HCT116 (cell line): ENCODE measurements at regions not wholly inside any gene's neighbourhood (a gene's known extent, or its start where the extent isn't known, plus 50 kb on each side); places are given as distances from the start of the nearest gene placed in this dataset.

Experiments used
- ATAC-seq: fragments of 200-7000 bp; cut with Tn5 transposase; 2 replicates; pipeline ENCODE4 v1.9.1; 2020; ENCODE audit warnings: mild to moderate bottlenecking, moderate library complexity
- BruUV-seq: library from RNA; stranded (reverse); fragments of 400-500 nt; replicated peaks from 2 replicates; lab custom pipeline; 2021; lab: Mats Ljungman, UMichigan
- CTCF ChIA-PET: fragments of 300-600 bp; sonication (Branson Sonifier 250); formaldehyde crosslinking; loops from one replicate; lab custom pipeline; 2021; ENCODE audit warnings: antibody characterized with exemption; lab: Charles Lee
- POLR2A ChIA-PET: fragments of 300-600, 350-600 bp; sonication (Branson Sonifier 250); formaldehyde crosslinking; loops from one replicate; lab custom pipeline; 2021; ENCODE audit warnings: antibody characterized with exemption; lab: Charles Lee
- RAD21 ChIA-PET, 2 experiments: fragments of 300-600 bp; sonication (Branson Sonifier 250); formaldehyde crosslinking; loops; one replicate each; lab custom pipeline; 2023; ENCODE audit warnings: low total read pairs in 2 of 2; ENCODE audit not compliant: uncharacterized antibody in 2 of 2, unreplicated experiment in 2 of 2, low non-redundant PET in 1 of 2; lab: Charles Lee
- DNase-seq: peaks from one replicate; pipeline ENCODE4 v3.0.0-alpha.2; 2010; ENCODE audit warnings: low read depth, low spot score
- H2AFZ ChIP-seq: fragments of 200-600 bp; shearing (Covaris generic), sonication (generic); 2 replicates; pipeline ENCODE4 v1.6.1; 2017; ENCODE audit warnings: low read depth, mixed run types, mixed read lengths, antibody characterized with exemption, low read length; ENCODE audit not compliant: poor library complexity, severe bottlenecking
- H3K27ac ChIP-seq: 2 replicates; pipeline ENCODE4 v1.5.1; 2012; ENCODE audit warnings: low read depth, low read length
- H3K27me3 ChIP-seq: fragments of 200-600 bp; sonication (generic); 2 replicates; pipeline ENCODE4 v1.6.1; 2016; ENCODE audit warnings: mixed run types, low read length, mixed read lengths; ENCODE audit not compliant: insufficient read depth
- H3K36me3 ChIP-seq, 2 experiments: fragments of 200-500 bp in 1 of 2; fragments of 200-600 bp in 1 of 2; sonication (Bioruptor generic) in 1 of 2; sonication (generic) in 1 of 2; 2 replicates each; pipeline versions ENCODE4 v1.5.1 to v1.6.1; 2014 to 2016; ENCODE audit warnings: low read length in 2 of 2, inconsistent platforms in 1 of 2, mixed read lengths in 1 of 2, mixed run types in 1 of 2; ENCODE audit not compliant: insufficient read depth in 2 of 2, control insufficient read depth in 1 of 2
- H3K4me1 ChIP-seq, 2 experiments: fragments of 200-600 bp in 1 of 2; sonication (generic) in 1 of 2; 2 replicates each; pipeline versions ENCODE4 v1.5.1 to v1.6.1; 2012 to 2017; ENCODE audit warnings: low read length in 2 of 2, inconsistent platforms in 1 of 2, mild to moderate bottlenecking in 1 of 2, mixed read lengths in 1 of 2, mixed run types in 1 of 2, moderate library complexity in 1 of 2; ENCODE audit not compliant: insufficient read depth in 2 of 2, control insufficient read depth in 1 of 2
- H3K4me2 ChIP-seq: fragments of 200-600 bp; sonication (generic); 2 replicates; pipeline ENCODE4 v1.6.1; 2017; ENCODE audit warnings: mixed run types, low read length, mixed read lengths
- H3K4me3 ChIP-seq, 2 experiments: fragments of 200-600 bp in 1 of 2; sonication (generic) in 1 of 2; replicated peaks in 1 of 2; 2 replicates each; pipeline ENCODE4 v1.5.1; 2011 to 2016; ENCODE audit warnings: low read length in 2 of 2, control low read depth in 1 of 2, low read depth in 1 of 2, mild to moderate bottlenecking in 1 of 2, mixed read lengths in 1 of 2, mixed run types in 1 of 2
- H3K79me2 ChIP-seq: fragments of 200-600 bp; sonication (generic); 2 replicates; pipeline ENCODE4 v1.6.1; 2017; ENCODE audit warnings: mild to moderate bottlenecking, mixed run types, low read length, moderate library complexity, mixed read lengths; ENCODE audit not compliant: insufficient read depth
- H3K9ac ChIP-seq: fragments of 200-600 bp; sonication (generic); 2 replicates; pipeline ENCODE4 v1.6.1; 2016; ENCODE audit warnings: low read length, mixed read lengths
- H3K9me2 ChIP-seq: fragments of 200-600 bp; sonication (generic), shearing (Covaris generic); 2 replicates; pipeline ENCODE4 v1.6.1; 2017; ENCODE audit warnings: mixed run types, mild to moderate bottlenecking, moderate library complexity; ENCODE audit not compliant: insufficient read depth
- H3K9me3 ChIP-seq, 2 experiments: fragments of 200-500 bp in 1 of 2; fragments of 200-600 bp in 1 of 2; sonication (Bioruptor generic) in 1 of 2; sonication (generic) in 1 of 2; 2 replicates each; pipeline ENCODE4 v1.6.1; 2014 to 2017; ENCODE audit warnings: low read length in 2 of 2, mixed read lengths in 2 of 2, inconsistent platforms in 1 of 2, low read depth in 1 of 2, mild to moderate bottlenecking in 1 of 2, mixed run types in 1 of 2, moderate library complexity in 1 of 2; ENCODE audit not compliant: control insufficient read depth in 1 of 2, insufficient read depth in 1 of 2
- H4K20me1 ChIP-seq: fragments of 200-600 bp; sonication (generic), shearing (Covaris generic); 2 replicates; pipeline ENCODE4 v1.6.1; 2017; ENCODE audit warnings: mixed run types, mild to moderate bottlenecking, moderate library complexity; ENCODE audit not compliant: insufficient read depth
- CBX3 ChIP-seq: IDR thresholded peaks from 2 replicates; pipeline ENCODE4 v1.6.1; 2012; ENCODE audit warnings: low read depth
- ELF1 ChIP-seq: IDR thresholded peaks from 2 replicates; pipeline ENCODE4 v1.6.1; 2012; ENCODE audit warnings: low read depth, borderline replicate concordance
- EZH2 ChIP-seq: fragments of 200-600 bp; sonication (generic); IDR thresholded peaks from 2 replicates; pipeline ENCODE4 v1.6.1; 2017; ENCODE audit warnings: antibody characterized with exemption, mixed run types
- EZH2phosphoT487 ChIP-seq: fragments of 200-600 bp; IDR thresholded peaks from 2 replicates; pipeline ENCODE4 v1.6.1; 2018; ENCODE audit warnings: antibody characterized with exemption, borderline replicate concordance
- JUND ChIP-seq: IDR thresholded peaks from 2 replicates; pipeline ENCODE4 v1.6.1; 2012
- POLR2A ChIP-seq: IDR thresholded peaks from 2 replicates; pipeline ENCODE4 v1.7.0; 2011; ENCODE audit warnings: borderline replicate concordance; ENCODE audit not compliant: insufficient read depth, insufficient read length; ENCODE audit errors: extremely low read depth
- POLR2AphosphoS5 ChIP-seq: IDR thresholded peaks from 2 replicates; pipeline ENCODE4 v1.6.1; 2011; ENCODE audit warnings: mild to moderate bottlenecking, low read depth, low read length, moderate library complexity
- RAD21 ChIP-seq: IDR thresholded peaks from 2 replicates; pipeline ENCODE4 v1.6.1; 2012; ENCODE audit warnings: low read depth, mild to moderate bottlenecking
- SIN3A ChIP-seq: IDR thresholded peaks from 2 replicates; pipeline ENCODE4 v1.6.1; 2012; ENCODE audit warnings: low read depth
- SRF ChIP-seq: IDR thresholded peaks from 2 replicates; pipeline ENCODE4 v1.6.1; 2012; ENCODE audit warnings: low read depth
- TCF7L2 ChIP-seq: IDR thresholded peaks from 2 replicates; pipeline ENCODE4 v1.7.0; 2011; ENCODE audit warnings: borderline replicate concordance, inconsistent platforms; ENCODE audit not compliant: insufficient read depth, insufficient read length; ENCODE audit errors: extremely low read depth
- intact Hi-C: fragments of 100-400 bp; cut with micrococcal nuclease; formaldehyde crosslinking; loops from 2 replicates; pipeline ENCODE4 v1.10.0; 2022
- TF ChIP-seq, protein P1 (sequence below): IDR thresholded peaks from 2 replicates; pipeline ENCODE4 v1.6.1; 2012
- TF ChIP-seq, protein P2 (sequence below): IDR thresholded peaks from 2 replicates; pipeline ENCODE4 v1.6.1; 2011; ENCODE audit warnings: mild to moderate bottlenecking, low read length, moderate library complexity; ENCODE audit not compliant: insufficient replicate concordance; ENCODE audit errors: extremely low read depth

DNA sequence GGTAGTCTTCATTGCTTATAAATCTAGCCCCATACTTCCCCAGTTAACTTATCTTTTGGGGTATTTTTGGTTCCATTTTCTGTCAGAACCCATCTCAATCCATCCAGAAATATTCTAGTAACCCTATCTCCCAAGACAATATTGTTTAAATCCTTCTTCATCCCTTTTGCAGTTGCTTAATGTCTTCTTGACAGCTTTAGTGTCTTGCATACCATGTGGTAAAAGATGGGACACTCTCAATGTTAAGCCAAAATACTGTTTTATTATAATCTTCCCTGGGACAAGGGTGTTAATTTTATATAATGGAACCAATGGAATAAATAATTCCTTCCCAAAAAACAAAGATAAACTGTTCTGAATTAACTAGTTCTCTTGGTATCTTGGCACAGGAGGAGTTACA is 450.2 kb downstream of the CCER1 start:
- no peaks in the 10 kb centered on the region for H3K4me1 ChIP-seq
- CTCF ChIA-PET, result no interaction called here
- H3K36me3 ChIP-seq, result no peaks in the 10 kb centered on the region
- TF ChIP-seq RAD21, result no peak
- TF ChIP-seq CBX3, result no peak
- POLR2A ChIA-PET, result no interaction called here
- no peaks in the 10 kb centered on the region for H4K20me1 ChIP-seq
- no peak overlapping the region for H3K4me2 ChIP-seq
- no peaks in the 10 kb centered on the region for H3K79me2 ChIP-seq
- no peak overlapping the region for H3K27ac ChIP-seq
- DNase-seq (no peak), ATAC-seq (no peak)
- H3K9me2 ChIP-seq, result no peaks in the 10 kb centered on the region
- no peak overlapping the region for H2AFZ ChIP-seq
- no TSS peak for BruUV-seq
- no peaks in the 10 kb centered on the region for H3K27me3 ChIP-seq
- H3K9ac ChIP-seq, result no peak overlapping the region
- RAD21 ChIA-PET, result no interaction called here
- H3K9me3 ChIP-seq, result no peaks in the 10 kb centered on the region
- intact Hi-C loops, result no loop called here
- H3K4me3 ChIP-seq, result no peak overlapping the region

DNA sequence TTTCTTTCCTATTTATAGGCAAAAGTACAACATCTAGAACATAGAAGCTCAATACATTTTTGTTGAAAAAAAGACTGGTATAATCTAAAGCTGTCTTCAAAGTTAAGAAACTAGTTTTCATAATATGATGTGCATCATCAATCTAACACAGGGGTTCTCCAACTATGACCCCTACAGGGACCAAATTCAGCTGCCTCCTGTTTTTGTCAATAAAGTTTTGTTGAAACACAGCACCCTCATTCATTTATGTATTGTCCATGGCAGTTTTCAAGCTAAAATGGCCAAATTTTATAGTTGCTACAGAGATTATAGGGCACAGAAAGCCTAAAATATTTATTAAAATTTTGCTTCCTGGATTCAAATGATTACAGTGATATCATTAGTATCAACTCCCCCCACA is 452.9 kb downstream of the CCER1 start:
- DNase-seq (no peak), ATAC-seq (no peak)
- no peak overlapping the region for H3K4me2 ChIP-seq
- CTCF ChIA-PET, result no interaction called here
- no peaks in the 10 kb centered on the region for H3K4me1 ChIP-seq
- no peak overlapping the region for H2AFZ ChIP-seq
- H3K79me2 ChIP-seq, result no peaks in the 10 kb centered on the region
- intact Hi-C loops, result no loop called here
- no peak overlapping the region for H3K4me3 ChIP-seq
- H3K27me3 ChIP-seq, result no peaks in the 10 kb centered on the region
- no peaks in the 10 kb centered on the region for H3K36me3 ChIP-seq
- no peaks in the 10 kb centered on the region for H3K9me2 ChIP-seq
- no peak overlapping the region for H3K27ac ChIP-seq
- H3K9ac ChIP-seq, result no peak overlapping the region
- POLR2A ChIA-PET, result no interaction called here
- RAD21 ChIA-PET, result no interaction called here
- H4K20me1 ChIP-seq, result no peaks in the 10 kb centered on the region
- BruUV-seq, result no TSS peak
- H3K9me3 ChIP-seq, result no peaks in the 10 kb centered on the region
- no peak for TF ChIP-seq ELF1
- TF ChIP-seq, protein P1, sequence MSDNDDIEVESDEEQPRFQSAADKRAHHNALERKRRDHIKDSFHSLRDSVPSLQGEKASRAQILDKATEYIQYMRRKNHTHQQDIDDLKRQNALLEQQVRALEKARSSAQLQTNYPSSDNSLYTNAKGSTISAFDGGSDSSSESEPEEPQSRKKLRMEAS, result no peak
- no peak for TF ChIP-seq POLR2AphosphoS5
- TF ChIP-seq SIN3A, result no peak
- no peak for TF ChIP-seq SRF
- TF ChIP-seq, protein P2, sequence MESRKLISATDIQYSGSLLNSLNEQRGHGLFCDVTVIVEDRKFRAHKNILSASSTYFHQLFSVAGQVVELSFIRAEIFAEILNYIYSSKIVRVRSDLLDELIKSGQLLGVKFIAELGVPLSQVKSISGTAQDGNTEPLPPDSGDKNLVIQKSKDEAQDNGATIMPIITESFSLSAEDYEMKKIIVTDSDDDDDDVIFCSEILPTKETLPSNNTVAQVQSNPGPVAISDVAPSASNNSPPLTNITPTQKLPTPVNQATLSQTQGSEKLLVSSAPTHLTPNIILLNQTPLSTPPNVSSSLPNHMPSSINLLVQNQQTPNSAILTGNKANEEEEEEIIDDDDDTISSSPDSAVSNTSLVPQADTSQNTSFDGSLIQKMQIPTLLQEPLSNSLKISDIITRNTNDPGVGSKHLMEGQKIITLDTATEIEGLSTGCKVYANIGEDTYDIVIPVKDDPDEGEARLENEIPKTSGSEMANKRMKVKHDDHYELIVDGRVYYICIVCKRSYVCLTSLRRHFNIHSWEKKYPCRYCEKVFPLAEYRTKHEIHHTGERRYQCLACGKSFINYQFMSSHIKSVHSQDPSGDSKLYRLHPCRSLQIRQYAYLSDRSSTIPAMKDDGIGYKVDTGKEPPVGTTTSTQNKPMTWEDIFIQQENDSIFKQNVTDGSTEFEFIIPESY, result no peak
- no peak for TF ChIP-seq POLR2A
- no peak for TF ChIP-seq EZH2phosphoT487
- TF ChIP-seq TCF7L2, result no peak
- TF ChIP-seq EZH2, result no peak
- no peak for TF ChIP-seq RAD21
- TF ChIP-seq JUND, result no peak
